CMK (cell line): ENCODE measurements at regions not wholly inside any gene's neighbourhood (a gene's known extent, or its start where the extent isn't known, plus 50 kb on each side); places are given as distances from the start of the nearest gene placed in this dataset.
"Not testable (repeated sequence)": the region's sequence is repeated elsewhere in the genome, so short reads cannot be mapped to it uniquely, and the experiment has no call there.

Experiments
- DNase-seq: peaks from one replicate; pipeline ENCODE4 v3.0.0-alpha.2; 2010; ENCODE audit warnings: low read depth

GRCh38 chr3:161600173-161600572 is 103.6 kb downstream of the OTOL1 start:
- no peak for DNase-seq

- DNase-seq: no peak
Measured at GRCh38 chr3:161602475-161602874, 105.9 kb downstream of the OTOL1 start.

DNA sequence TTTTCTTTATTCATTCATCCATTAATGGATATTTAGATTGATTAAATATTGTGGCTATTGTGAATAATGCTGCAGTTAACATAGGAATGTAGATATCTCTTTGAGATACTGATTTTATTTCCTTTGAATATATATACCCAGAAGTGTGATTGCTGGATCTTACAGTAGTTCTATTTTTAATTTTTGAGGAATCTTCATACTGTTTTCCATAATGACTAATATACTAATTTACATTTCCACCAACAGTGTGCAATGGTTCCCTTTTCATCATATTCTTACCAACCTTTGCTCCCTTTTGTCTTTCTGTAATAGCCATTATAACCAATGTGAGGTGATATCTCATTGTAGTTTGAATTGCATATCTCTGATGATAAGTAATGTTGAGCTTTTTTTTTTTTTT is 106.3 kb downstream of the OTOL1 start:
- DNase-seq: no peak

- DNase-seq: no peak
Measured at GRCh38 chr3:161607056-161607455, 110.4 kb downstream of the OTOL1 start.

- no peak for DNase-seq
Measured at GRCh38 chr3:161619351-161619750, 122.7 kb downstream of the OTOL1 start.

DNA sequence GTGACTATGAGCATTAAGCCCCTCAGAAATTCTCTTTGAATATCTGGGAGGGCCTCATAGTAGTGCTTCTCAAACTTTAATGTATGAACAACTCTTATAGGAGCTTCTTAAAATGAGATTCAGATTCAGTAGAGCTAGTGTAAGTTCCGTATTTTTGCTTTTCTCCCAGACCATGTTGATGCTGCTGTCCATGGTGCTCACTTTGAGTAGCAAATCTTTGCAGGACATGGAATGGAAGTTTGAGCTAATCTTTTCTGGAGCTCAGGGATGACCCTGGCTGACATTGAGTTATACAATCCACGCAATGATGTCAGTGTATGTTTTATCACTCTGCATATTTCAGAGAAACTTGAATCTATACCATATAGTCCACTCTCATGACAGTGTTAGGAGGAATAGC is 134.2 kb downstream of the OTOL1 start:
- no peak for DNase-seq

DNA sequence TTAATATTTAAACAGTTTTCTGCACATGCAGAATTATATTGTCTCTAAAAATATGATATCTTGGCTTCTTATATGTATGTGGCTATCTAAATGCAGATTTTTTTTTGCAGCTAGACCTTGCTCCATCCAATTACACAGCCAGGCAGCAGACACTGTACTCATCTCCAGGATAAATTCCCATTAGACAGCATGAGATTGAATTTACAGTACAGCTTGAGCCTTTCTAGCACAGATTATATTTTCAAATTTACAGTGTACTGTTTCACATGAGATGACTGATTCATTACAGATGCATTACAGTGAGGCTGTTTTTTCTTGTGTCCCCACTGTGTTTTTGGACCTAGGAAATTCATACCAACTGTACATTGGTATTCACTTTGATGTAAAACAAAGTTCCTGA is 134.9 kb downstream of the OTOL1 start:
- DNase-seq: no peak

DNA sequence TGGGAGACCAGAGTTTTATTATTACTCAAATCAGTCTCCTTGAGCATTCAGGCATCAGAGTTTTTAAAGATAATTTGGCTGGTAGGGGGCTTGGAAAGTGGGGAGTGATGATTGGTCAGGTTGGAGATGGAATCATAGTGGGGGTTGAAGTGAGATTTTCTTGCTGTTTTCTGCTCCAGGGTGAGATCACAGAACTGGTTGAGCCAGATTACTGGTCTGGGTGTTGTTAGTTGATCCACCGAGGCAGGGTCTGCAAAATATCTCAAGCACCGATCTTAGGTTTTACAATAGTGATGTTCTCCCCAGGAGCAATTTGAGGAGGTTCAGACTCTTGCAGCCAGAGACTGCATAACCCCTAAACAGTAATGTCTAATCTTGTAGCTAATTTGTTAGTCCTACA is 141.0 kb downstream of the OTOL1 start:
- DNase-seq: no peak

- not testable (repeated sequence) for DNase-seq
Measured at GRCh38 chr3:161639095-161639494, 142.5 kb downstream of the OTOL1 start.

GRCh38 chr3:161640181-161640580 is 143.6 kb downstream of the OTOL1 start:
- no peak for DNase-seq

DNA sequence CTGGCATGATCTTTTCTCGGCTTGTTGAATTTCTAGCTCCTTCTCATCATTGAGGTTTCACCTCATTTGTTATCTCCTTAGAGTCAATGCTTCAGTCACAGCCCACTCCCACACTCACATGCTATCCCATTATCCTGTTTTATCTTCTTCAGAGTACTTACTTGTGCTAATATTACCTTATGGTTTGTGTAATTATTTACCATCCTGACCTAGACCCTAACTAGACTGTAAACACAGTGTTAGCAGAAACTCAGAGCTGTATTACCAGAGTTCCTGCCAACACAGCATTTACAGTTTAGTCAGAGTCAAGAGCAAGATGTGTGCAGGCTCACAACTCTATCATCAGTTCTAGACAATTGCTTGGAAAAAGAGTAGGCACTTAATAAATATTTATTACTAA is 144.7 kb downstream of the OTOL1 start:
- DNase-seq: no peak

GRCh38 chr3:161644891-161645635 is 148.5 kb downstream of the OTOL1 start:
- no peak for DNase-seq

DNA sequence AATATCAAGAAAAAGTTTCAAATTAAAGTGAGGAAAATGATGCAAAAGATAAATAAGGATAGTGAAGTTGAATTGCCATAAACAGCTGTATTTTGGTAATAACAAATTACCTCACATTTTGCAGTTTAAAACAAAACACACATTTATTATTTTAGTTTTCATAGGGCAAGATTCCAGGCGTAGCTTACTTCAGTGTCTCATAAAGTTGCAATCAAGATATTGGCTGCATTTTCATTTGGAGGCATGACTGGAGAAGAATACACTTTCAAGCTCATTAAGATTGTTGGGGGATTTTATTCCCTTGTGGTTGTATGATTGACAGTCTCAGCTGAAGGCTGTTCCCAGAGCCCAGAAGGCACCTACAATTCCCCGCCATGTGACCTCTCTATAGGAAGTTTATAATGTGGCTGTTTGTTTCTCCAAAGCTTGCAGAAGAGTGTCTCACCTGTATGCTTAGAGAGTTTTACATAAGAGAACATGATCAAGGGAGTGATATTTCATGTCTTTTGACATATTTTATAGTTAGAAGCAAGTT is 151.4 kb downstream of the OTOL1 start:
- DNase-seq: no peak

DNA sequence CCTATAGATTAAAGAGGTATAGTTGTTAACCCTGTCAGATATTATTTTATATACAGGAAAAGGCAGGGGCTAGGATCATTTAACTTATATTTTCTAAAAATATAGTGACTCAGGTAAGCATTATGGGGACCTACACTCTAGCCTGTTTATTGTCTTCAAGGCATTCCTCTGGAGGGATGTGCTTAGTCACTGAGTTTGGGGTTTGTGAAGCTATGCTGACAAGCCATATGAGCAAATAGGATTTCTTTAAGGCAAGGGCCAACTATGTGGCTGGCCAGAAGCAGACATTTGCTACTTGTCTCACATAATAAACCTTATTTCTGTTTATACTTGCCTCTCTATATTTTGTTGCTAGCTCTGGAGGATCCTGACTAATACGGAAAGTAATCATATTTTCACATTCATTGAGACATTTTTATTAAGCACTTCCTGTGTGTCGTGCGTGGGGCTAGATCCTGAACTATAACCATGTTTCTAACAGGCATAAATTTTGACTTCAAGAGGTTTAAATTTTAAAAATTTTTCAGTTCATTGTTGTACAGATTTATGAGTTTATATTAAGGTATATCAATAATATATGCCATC is 153.4 kb downstream of the OTOL1 start:
- DNase-seq: no peak

DNA sequence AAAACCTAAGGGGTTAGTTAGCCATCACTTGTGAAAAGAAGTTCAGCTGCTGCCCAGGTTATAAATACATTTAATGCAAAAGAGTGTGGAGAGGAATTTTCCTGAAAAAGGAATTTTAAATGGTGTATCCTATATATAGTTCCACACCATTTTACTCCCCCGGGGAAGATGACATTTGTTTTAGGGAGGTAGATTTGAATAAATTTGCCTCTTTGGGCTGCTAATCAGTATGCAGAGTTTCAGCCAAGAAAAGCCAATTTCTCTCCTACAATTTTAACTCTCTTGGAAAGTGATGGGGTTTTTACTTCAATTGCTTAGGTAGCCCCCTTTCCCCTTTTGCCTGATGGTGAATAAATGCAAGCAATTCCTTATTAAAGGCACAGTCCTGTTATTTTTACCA is 161.2 kb downstream of the OTOL1 start:
- no peak for DNase-seq

- DNase-seq: no peak
Measured at GRCh38 chr3:161671141-161671540, 174.5 kb downstream of the OTOL1 start.

- no peak for DNase-seq
Measured at GRCh38 chr3:161672478-161672877, 175.9 kb downstream of the OTOL1 start.

DNA sequence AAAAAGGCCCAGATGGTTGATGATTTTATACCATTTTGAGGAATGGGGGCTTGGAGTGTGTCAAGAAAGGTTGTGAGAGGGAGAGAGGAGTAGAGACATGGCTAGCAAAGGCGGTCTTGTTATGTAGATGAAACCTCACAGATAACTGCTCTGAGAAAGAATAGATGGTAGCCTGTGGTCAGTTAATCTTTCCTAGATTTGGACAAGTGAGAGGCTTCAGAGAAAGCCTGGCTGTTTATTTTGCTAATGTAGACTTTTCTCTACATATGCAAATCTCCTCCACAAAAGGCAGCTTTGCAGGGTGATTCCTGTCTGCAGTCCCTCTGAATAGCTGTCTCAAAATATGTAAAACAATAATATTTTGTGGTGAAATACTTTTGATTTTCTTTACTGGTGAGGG is 177.3 kb downstream of the OTOL1 start:
- no peak for DNase-seq

DNA sequence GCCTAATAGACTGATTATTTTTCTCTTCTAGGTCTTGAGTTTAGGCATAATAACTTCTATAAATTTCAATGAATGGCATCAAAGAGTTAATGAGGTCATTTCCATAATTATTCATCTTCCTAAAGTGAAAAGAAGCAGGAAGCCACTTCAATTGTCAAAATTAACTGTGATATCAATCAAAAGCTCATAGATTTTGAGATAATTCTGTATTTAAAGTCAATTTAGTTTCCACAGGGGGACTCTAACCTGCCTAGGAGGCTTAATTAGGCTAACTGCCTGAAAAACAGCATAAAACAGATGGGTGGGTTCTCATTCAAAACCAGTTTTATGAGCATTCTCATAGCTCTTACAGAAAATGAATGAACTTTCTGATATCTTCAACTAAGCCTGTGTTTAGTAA is 177.8 kb downstream of the OTOL1 start:
- no peak for DNase-seq

- DNase-seq: not testable (repeated sequence)
Measured at GRCh38 chr3:161681831-161682230, 185.2 kb downstream of the OTOL1 start.

DNA sequence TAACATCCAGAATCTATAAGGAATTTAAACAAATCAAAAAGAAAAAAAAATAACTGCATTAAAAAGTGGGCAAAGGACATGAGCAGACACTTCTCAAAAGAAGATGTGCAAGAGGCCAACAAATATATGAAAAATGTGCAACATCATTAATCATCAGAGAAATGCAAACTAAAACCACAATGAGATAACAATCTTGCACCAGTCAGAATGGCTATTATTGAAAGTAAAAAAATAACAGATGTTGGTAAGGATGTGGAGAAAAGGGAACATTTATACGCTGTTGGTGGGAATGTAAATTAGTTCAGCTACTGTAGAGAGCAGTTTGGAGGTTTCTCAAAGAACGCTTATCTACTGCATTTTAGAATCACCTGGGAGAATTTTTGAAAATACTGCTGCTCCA is 186.1 kb downstream of the OTOL1 start:
- DNase-seq: no peak

DNA sequence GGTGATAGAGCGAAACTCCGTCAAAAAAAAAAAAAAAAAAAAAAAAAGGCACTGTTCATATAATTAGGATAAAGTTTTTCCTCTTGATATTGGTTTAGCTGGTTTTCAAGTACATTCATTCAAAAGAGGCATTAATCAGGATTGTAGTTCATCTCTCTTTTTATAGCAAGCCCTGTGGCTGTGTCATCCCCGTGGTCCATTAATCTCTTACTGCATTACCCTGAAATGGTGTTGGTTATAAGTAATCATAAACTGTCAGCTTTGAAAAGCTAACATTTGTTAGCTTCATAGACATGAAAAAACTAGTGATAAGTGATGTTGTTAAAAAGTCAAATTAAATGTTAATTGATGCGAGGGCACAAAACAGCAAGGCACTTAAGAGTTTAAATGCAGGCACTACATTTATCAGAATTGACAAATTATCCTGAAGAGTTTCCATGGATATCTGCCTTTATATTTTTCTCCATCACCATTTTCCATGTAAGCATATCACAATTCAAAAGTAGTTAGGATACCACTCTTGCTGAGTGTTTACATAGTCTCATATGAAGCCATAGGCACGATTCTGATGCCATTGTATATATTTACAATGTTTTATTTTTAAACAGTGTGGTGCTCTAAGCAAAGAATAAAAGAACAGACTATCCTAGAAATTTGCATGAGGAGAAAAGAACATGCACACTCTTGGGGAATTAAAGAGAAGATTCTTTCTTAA is 193.1 kb downstream of the OTOL1 start:
- DNase-seq: no peak

GRCh38 chr3:161690299-161690620 is 193.7 kb downstream of the OTOL1 start:
- DNase-seq: no peak
